ENCODE measurements at regions not wholly inside any gene's neighbourhood (a gene's known extent, or its start where the extent isn't known, plus 50 kb on each side); places are given as distances from the start of the nearest gene placed in this dataset.

- Histone ChIP-seq H3K4me3 (no peak overlapping the region), H3K9me3 (ENCODE audit: low read depth) (no peaks in the 10 kb centered on the region), H2AFZ (no peak overlapping the region), H3K36me3 (replicated peaks; ENCODE audit: insufficient read depth, low read depth) (no peaks in the 10 kb centered on the region), H3K9me2 (replicated peaks; ENCODE audit: insufficient read depth) (no peaks in the 10 kb centered on the region), H3K79me2 (no peaks in the 10 kb centered on the region), H3K27me3 (peaks cover 5% of the 10 kb centered on the region), H3K4me1 (ENCODE audit: insufficient read depth) (peaks cover under 1% of the 10 kb centered on the region), H4K20me1 (ENCODE audit: insufficient read depth, poor library complexity, severe bottlenecking) (no peaks in the 10 kb centered on the region), H3K4me2 (no peak overlapping the region), H3K27ac (no peak overlapping the region)
- TF ChIP-seq EZH2phosphoT487 (IDR thresholded peaks at IDR 0.05; ENCODE audit: low read depth, severe bottlenecking, unreplicated experiment), result no peak
- no peak for TF ChIP-seq EZH2 (IDR thresholded peaks at IDR 0.05; ENCODE audit: borderline replicate concordance)
- no peak for TF ChIP-seq CTCF (IDR thresholded peaks at IDR 0.05; ENCODE audit: poor library complexity)
- WGBS (ENCODE audit: low lambda C conversion rate, missing lambda C conversion rate), result 71% methylated on average over 4 of the region's 4 CpGs
- DNase-seq (ENCODE audit: low spot score), result no peak
Measured at GRCh38 chr9:38269775-38270174, 122.7 kb upstream of the ALDH1B1 start.

GRCh38 chr9:38263532-38263931, 129.0 kb upstream of the ALDH1B1 start:
- TF ChIP-seq EZH2phosphoT487 (IDR thresholded peaks at IDR 0.05; ENCODE audit: low read depth, severe bottlenecking, unreplicated experiment) (no peak), CTCF (IDR thresholded peaks at IDR 0.05; ENCODE audit: poor library complexity) (peak; percentile 45), EZH2 (IDR thresholded peaks at IDR 0.05; ENCODE audit: borderline replicate concordance) (no peak)
- no peaks in the 10 kb centered on the region for H3K9me3 ChIP-seq (ENCODE audit: low read depth)
- no peak overlapping the region for H3K4me2 ChIP-seq
- H3K27me3 ChIP-seq, result no peaks in the 10 kb centered on the region
- no peaks in the 10 kb centered on the region for H3K9me2 ChIP-seq (replicated peaks; ENCODE audit: insufficient read depth)
- no peak overlapping the region for H2AFZ ChIP-seq
- H3K4me1 ChIP-seq (ENCODE audit: insufficient read depth), result no peaks in the 10 kb centered on the region
- H3K4me3 ChIP-seq, result no peak overlapping the region
- DNase-seq (ENCODE audit: low spot score), result no peak
- no peaks in the 10 kb centered on the region for H3K36me3 ChIP-seq (replicated peaks; ENCODE audit: insufficient read depth, low read depth)
- H4K20me1 ChIP-seq (ENCODE audit: insufficient read depth, poor library complexity, severe bottlenecking), result no peaks in the 10 kb centered on the region
- H3K79me2 ChIP-seq, result no peaks in the 10 kb centered on the region
- no peak overlapping the region for H3K27ac ChIP-seq
- WGBS (ENCODE audit: low lambda C conversion rate, missing lambda C conversion rate), result 50% methylated on average over 1 of the region's 1 CpG

GRCh38 chr9:38259519-38260218, 132.8 kb upstream of the ALDH1B1 start:
- H3K4me2 ChIP-seq, result no peak overlapping the region
- H3K9me2 ChIP-seq (replicated peaks; ENCODE audit: insufficient read depth), result no peaks in the 10 kb centered on the region
- H3K9me3 ChIP-seq (ENCODE audit: low read depth), result no peaks in the 10 kb centered on the region
- no peaks in the 10 kb centered on the region for H3K27me3 ChIP-seq
- H3K79me2 ChIP-seq, result no peaks in the 10 kb centered on the region
- no peak overlapping the region for H3K27ac ChIP-seq
- no peaks in the 10 kb centered on the region for H4K20me1 ChIP-seq (ENCODE audit: insufficient read depth, poor library complexity, severe bottlenecking)
- no peak for DNase-seq (ENCODE audit: low spot score)
- H3K36me3 ChIP-seq (replicated peaks; ENCODE audit: insufficient read depth, low read depth), result no peaks in the 10 kb centered on the region
- 94% methylated on average over 8 of the region's 8 CpGs for WGBS (ENCODE audit: low lambda C conversion rate, missing lambda C conversion rate)
- no peak overlapping the region for H3K4me3 ChIP-seq
- no peak overlapping the region for H2AFZ ChIP-seq
- H3K4me1 ChIP-seq (ENCODE audit: insufficient read depth), result no peaks in the 10 kb centered on the region
- TF ChIP-seq EZH2 (IDR thresholded peaks at IDR 0.05; ENCODE audit: borderline replicate concordance), result no peak
- TF ChIP-seq CTCF (IDR thresholded peaks at IDR 0.05; ENCODE audit: poor library complexity), result no peak
- TF ChIP-seq EZH2phosphoT487 (IDR thresholded peaks at IDR 0.05; ENCODE audit: low read depth, severe bottlenecking, unreplicated experiment), result no peak
